ENCODE measurements at regions not wholly inside any gene's neighbourhood (a gene's known extent, or its start where the extent isn't known, plus 50 kb on each side); places are given as distances from the start of the nearest gene placed in this dataset.

DNA sequence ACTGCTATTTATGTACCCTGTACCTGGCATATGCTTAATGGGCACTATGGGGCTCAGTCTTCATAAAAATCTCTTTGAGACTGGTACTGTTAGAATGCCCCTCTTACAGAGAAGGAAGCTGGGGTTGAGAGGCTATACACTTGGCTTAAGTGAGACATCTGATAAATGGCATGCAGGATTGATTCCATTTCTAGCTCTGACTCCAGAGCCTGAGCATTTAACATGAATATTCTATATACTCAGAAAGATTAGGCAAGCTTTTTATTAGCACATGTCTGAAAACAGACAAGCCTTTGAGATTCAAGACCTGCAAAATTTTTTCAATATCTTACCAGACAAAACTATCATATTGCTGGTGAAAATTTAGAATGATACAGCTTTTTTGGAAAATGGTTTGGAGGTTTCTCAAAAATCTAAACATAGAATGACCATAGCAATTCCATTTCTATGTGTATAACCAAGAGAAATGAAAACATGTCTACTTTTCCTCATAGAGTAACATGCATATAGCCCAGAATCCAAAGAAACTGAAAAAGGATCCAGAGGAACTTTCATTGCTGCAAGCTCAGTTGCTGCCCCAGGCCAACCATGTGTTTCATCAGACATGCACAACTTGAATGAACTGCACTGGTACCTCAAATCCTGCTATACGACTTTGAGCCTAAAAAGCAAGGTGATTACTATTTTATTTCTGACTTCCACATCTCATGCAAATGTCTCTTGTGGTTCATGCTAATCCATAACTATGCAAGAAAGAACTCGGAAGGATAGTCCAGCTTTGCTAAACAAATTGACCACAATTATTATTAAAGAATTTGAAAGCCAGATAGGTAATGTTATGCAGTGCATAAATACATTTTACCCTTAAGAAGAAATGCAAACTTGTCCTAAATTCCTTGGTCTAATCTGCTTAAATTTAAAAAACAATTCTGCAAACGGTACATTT, 389.0 kb upstream of the GRIA1 start:
- no peak overlapping the region for H3K4me3 ChIP-seq
- ATAC-seq (no peak), DNase-seq (no peak)
- TF ChIP-seq, protein P1, sequence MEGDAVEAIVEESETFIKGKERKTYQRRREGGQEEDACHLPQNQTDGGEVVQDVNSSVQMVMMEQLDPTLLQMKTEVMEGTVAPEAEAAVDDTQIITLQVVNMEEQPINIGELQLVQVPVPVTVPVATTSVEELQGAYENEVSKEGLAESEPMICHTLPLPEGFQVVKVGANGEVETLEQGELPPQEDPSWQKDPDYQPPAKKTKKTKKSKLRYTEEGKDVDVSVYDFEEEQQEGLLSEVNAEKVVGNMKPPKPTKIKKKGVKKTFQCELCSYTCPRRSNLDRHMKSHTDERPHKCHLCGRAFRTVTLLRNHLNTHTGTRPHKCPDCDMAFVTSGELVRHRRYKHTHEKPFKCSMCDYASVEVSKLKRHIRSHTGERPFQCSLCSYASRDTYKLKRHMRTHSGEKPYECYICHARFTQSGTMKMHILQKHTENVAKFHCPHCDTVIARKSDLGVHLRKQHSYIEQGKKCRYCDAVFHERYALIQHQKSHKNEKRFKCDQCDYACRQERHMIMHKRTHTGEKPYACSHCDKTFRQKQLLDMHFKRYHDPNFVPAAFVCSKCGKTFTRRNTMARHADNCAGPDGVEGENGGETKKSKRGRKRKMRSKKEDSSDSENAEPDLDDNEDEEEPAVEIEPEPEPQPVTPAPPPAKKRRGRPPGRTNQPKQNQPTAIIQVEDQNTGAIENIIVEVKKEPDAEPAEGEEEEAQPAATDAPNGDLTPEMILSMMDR (IDR thresholded peaks at IDR 0.05) = no peak
- no peaks in the 10 kb centered on the region for H3K9me3 ChIP-seq
- H3K4me1 ChIP-seq (ENCODE audit: low read depth) = no peaks in the 10 kb centered on the region
- H3K36me3 ChIP-seq (ENCODE audit: low read depth) = no peaks in the 10 kb centered on the region
- intact Hi-C loops (cut with DNase I, micrococcal nuclease) = no loop called here

DNA sequence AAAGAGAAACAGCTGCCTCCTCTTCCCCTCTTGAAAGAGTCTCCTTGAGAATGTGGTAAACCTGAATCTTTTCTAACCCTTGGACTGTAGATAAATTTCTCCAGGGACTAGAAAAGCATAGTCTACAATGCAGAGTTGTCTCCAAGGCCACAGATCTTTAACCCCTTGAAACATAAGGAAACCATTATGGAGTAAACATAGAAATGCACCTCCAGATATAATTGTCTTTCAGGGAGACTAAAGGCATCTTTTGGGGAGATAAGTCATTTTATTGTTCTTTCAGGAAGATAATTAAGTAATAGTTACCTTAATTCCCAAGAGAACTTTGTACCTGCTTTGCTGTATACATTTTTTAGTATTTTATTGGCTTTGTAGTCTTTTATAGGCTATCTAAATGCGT, 373.6 kb upstream of the GRIA1 start:
- H3K4me1 ChIP-seq (ENCODE audit: low read depth) = no peaks in the 10 kb centered on the region
- DNase-seq = no peak
- no peaks in the 10 kb centered on the region for H3K9me3 ChIP-seq
- intact Hi-C loops (cut with DNase I, micrococcal nuclease) = no loop called here
- no peak overlapping the region for H3K4me3 ChIP-seq
- H3K36me3 ChIP-seq (ENCODE audit: low read depth) = no peaks in the 10 kb centered on the region
- TF ChIP-seq, protein P1 (IDR thresholded peaks at IDR 0.05) = no peak
- no peak for ATAC-seq

GRCh38 chr5:153118018-153118417, 372.5 kb upstream of the GRIA1 start:
- Histone ChIP-seq H3K36me3 (ENCODE audit: low read depth) (no peaks in the 10 kb centered on the region), H3K4me3 (no peak overlapping the region), H3K4me1 (ENCODE audit: low read depth) (no peaks in the 10 kb centered on the region), H3K9me3 (no peaks in the 10 kb centered on the region)
- TF ChIP-seq, protein P1 (IDR thresholded peaks at IDR 0.05) = no peak
- intact Hi-C loops (cut with DNase I, micrococcal nuclease) = no loop called here
- no peak for ATAC-seq
- no peak for DNase-seq

DNA sequence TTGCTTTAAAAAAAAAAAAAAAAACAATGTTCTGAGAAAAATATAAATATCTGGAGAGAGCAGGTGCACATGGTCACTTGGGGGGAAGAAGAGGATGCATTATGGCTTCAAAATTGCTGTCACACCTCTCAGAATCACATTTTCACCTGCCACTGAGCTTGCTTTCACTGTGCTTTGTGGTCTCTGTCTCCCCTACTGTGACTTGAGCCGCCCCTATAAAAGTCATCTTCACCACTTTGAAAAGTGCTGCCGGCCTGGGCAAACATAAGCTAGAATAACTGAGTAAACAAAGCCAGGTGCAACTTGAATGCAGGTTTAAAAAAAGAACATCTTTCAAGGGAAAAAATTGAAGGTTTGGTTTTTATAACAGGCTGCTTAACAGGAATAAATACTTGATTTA, 368.1 kb upstream of the GRIA1 start:
- TF ChIP-seq, protein P1 (IDR thresholded peaks at IDR 0.05) = no peak
- Histone ChIP-seq H3K4me3 (no peak overlapping the region), H3K4me1 (ENCODE audit: low read depth) (no peaks in the 10 kb centered on the region), H3K9me3 (no peaks in the 10 kb centered on the region), H3K36me3 (ENCODE audit: low read depth) (no peaks in the 10 kb centered on the region)
- no peak for ATAC-seq
- DNase-seq = no peak
- intact Hi-C loops (cut with DNase I, micrococcal nuclease) = no loop called here

DNA sequence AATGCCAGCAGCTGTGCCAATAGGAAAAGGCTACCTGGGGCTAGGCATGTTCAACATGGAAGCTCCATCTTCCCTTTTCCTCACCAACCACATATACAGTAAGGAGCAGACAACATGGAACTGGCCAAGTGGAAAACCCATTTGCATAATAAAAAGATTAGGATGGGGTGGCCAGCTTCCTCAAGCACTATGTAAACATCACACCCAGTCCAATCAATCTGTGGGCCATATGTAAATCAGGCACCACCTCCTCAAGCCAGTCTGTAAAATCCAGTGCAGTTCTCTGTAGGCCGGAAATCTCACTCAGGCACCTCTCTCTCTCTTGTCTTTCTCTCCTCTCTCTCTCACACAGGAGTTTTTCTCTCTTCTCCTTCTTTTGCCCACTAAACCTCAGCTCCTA, 360.2 kb upstream of the GRIA1 start:
- no peaks in the 10 kb centered on the region for H3K4me1 ChIP-seq (ENCODE audit: low read depth)
- H3K9me3 ChIP-seq = no peaks in the 10 kb centered on the region
- H3K36me3 ChIP-seq (ENCODE audit: low read depth) = no peaks in the 10 kb centered on the region
- intact Hi-C loops (cut with DNase I, micrococcal nuclease) = no loop called here
- DNase-seq = no peak
- ATAC-seq = no peak
- H3K4me3 ChIP-seq = no peak overlapping the region
- TF ChIP-seq, protein P1 (IDR thresholded peaks at IDR 0.05) = no peak

Measured in mucosa of descending colon (tissue), 3 donors.